ENCODE measurements at regions not wholly inside any gene's neighbourhood (a gene's known extent, or its start where the extent isn't known, plus 50 kb on each side); places are given as distances from the start of the nearest gene placed in this dataset.

DNA sequence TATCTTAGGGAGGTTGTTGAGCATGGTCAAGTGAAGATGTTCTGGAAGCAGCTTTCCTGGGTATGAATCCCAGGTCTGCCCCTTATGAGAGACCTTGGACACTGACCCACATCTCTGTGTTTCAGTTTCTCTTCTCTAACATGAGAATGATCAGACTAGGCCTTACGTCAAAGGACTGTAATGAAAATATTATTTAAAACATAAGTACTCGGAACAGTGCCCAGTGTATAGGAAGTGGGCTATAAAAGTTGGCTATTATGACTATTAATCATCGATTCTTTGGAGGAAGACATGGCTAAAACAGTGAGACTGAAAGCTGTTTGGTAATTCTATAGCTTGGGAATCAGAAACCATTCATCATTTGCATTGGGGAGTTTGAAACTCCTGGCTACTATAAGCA lies 65.3 kb upstream of the MYO10 start:
- TF ChIP-seq ZFP30 (CRISPR knock-in tag; IDR thresholded peaks at IDR 0.05) = no peak
- TF ChIP-seq, protein P1, sequence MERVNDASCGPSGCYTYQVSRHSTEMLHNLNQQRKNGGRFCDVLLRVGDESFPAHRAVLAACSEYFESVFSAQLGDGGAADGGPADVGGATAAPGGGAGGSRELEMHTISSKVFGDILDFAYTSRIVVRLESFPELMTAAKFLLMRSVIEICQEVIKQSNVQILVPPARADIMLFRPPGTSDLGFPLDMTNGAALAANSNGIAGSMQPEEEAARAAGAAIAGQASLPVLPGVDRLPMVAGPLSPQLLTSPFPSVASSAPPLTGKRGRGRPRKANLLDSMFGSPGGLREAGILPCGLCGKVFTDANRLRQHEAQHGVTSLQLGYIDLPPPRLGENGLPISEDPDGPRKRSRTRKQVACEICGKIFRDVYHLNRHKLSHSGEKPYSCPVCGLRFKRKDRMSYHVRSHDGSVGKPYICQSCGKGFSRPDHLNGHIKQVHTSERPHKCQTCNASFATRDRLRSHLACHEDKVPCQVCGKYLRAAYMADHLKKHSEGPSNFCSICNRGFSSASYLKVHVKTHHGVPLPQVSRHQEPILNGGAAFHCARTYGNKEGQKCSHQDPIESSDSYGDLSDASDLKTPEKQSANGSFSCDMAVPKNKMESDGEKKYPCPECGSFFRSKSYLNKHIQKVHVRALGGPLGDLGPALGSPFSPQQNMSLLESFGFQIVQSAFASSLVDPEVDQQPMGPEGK (CRISPR knock-in tag; IDR thresholded peaks at IDR 0.05; ENCODE audit: borderline replicate concordance) = no peak
- TF ChIP-seq BACH2 (CRISPR knock-in tag; IDR thresholded peaks at IDR 0.05; ENCODE audit: borderline replicate concordance) = no peak
- no peak for TF ChIP-seq ZNF70 (CRISPR knock-in tag; IDR thresholded peaks at IDR 0.05)
- TF ChIP-seq ESRRG (CRISPR knock-in tag; IDR thresholded peaks at IDR 0.05) = no peak
- TF ChIP-seq ZFP3 (CRISPR knock-in tag; IDR thresholded peaks at IDR 0.05) = no peak
- TF ChIP-seq CSDC2 (CRISPR knock-in tag; IDR thresholded peaks at IDR 0.05) = no peak
- TF ChIP-seq SNAI2 (CRISPR knock-in tag; IDR thresholded peaks at IDR 0.05) = no peak
- TF ChIP-seq, protein P2, sequence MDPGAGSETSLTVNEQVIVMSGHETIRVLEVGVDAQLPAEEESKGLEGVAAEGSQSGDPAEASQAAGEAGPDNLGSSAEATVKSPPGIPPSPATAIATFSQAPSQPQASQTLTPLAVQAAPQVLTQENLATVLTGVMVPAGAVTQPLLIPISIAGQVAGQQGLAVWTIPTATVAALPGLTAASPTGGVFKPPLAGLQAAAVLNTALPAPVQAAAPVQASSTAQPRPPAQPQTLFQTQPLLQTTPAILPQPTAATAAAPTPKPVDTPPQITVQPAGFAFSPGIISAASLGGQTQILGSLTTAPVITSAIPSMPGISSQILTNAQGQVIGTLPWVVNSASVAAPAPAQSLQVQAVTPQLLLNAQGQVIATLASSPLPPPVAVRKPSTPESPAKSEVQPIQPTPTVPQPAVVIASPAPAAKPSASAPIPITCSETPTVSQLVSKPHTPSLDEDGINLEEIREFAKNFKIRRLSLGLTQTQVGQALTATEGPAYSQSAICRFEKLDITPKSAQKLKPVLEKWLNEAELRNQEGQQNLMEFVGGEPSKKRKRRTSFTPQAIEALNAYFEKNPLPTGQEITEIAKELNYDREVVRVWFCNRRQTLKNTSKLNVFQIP (CRISPR knock-in tag; IDR thresholded peaks at IDR 0.05; ENCODE audit: borderline replicate concordance, low read depth) = no peak
- TF ChIP-seq, protein P3, sequence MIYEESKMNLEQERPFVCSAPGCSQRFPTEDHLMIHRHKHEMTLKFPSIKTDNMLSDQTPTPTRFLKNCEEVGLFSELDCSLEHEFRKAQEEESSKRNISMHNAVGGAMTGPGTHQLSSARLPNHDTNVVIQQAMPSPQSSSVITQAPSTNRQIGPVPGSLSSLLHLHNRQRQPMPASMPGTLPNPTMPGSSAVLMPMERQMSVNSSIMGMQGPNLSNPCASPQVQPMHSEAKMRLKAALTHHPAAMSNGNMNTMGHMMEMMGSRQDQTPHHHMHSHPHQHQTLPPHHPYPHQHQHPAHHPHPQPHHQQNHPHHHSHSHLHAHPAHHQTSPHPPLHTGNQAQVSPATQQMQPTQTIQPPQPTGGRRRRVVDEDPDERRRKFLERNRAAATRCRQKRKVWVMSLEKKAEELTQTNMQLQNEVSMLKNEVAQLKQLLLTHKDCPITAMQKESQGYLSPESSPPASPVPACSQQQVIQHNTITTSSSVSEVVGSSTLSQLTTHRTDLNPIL (CRISPR knock-in tag; IDR thresholded peaks at IDR 0.05; ENCODE audit: low read depth) = no peak
- no peak for TF ChIP-seq RARB (CRISPR knock-in tag; IDR thresholded peaks at IDR 0.05)
